Loucy (cell line): ENCODE measurements at regions not wholly inside any gene's neighbourhood (a gene's known extent, or its start where the extent isn't known, plus 50 kb on each side); places are given as distances from the start of the nearest gene placed in this dataset.
A peak's percentile ranks its signal among the peaks of the same experiment; 100 is the strongest.

Experiments used
- H2AFZ ChIP-seq: fragments of 200-600 bp; sonication (generic); 2 replicates; pipeline ENCODE4 v1.6.0; 2016; ENCODE audit warnings: antibody characterized with exemption, mild to moderate bottlenecking, low read length, moderate library complexity
- H3F3A ChIP-seq: fragments of 200-600 bp; 2 replicates; pipeline ENCODE4 v1.6.0; 2016; ENCODE audit warnings: antibody characterized with exemption, low read depth, mild to moderate bottlenecking
- H3K27me3 ChIP-seq: fragments of 200-600 bp; sonication (generic); 2 replicates; pipeline ENCODE4 v1.6.1; 2014; ENCODE audit warnings: low read length, mild to moderate bottlenecking; ENCODE audit not compliant: insufficient read depth, poor library complexity, severe bottlenecking
- H3K36me3 ChIP-seq: fragments of 200-600 bp; sonication (generic); 2 replicates; pipeline ENCODE4 v1.6.1; 2016; ENCODE audit warnings: low read length; ENCODE audit not compliant: insufficient read depth
- H3K4me1 ChIP-seq: fragments of 200-600 bp; sonication (generic); 2 replicates; pipeline ENCODE4 v1.5.1; 2014; ENCODE audit warnings: low read length, mild to moderate bottlenecking; ENCODE audit not compliant: insufficient read depth, poor library complexity, severe bottlenecking
- H3K4me2 ChIP-seq: fragments of 200-600 bp; sonication (generic); 2 replicates; pipeline ENCODE4 v1.6.0; 2014; ENCODE audit warnings: antibody characterized with exemption, low read length, low read depth, mild to moderate bottlenecking; ENCODE audit not compliant: poor library complexity, severe bottlenecking
- H3K4me3 ChIP-seq: fragments of 200-600 bp; sonication (generic); 2 replicates; pipeline ENCODE4 v1.5.1; 2014; ENCODE audit warnings: low read length, mild to moderate bottlenecking, mixed read lengths; ENCODE audit not compliant: poor library complexity, severe bottlenecking
- H3K79me2 ChIP-seq: fragments of 200-600 bp; sonication (generic); 2 replicates; pipeline ENCODE4 v1.6.1; 2014; ENCODE audit warnings: low read length; ENCODE audit not compliant: insufficient read depth
- H3K9ac ChIP-seq: fragments of 200-600 bp; sonication (generic); 2 replicates; pipeline ENCODE4 v1.6.0; 2014; ENCODE audit warnings: mild to moderate bottlenecking, low read depth, low read length, moderate library complexity; ENCODE audit not compliant: poor library complexity, severe bottlenecking
- H3K9me2 ChIP-seq: fragments of 200-600 bp; sonication (generic); replicated peaks from 2 replicates; pipeline ENCODE4 v1.6.1; 2016; ENCODE audit warnings: low read depth, low read length, mixed read lengths
- H3K9me3 ChIP-seq: fragments of 200-600 bp; sonication (generic); 2 replicates; pipeline ENCODE4 v1.6.1; 2014; ENCODE audit warnings: mild to moderate bottlenecking, antibody characterized with exemption, low read length, low read depth; ENCODE audit not compliant: insufficient read depth
- H4K20me1 ChIP-seq: fragments of 200-600 bp; sonication (generic); 2 replicates; pipeline ENCODE4 v1.6.0; 2014; ENCODE audit warnings: antibody characterized with exemption, low read length, mild to moderate bottlenecking; ENCODE audit not compliant: insufficient read depth, poor library complexity, severe bottlenecking
- CTCF ChIP-seq: fragments of 200-600 bp; sonication (generic); conservative IDR thresholded peaks from 2 replicates; pipeline ENCODE4 v1.5.1; 2014; ENCODE audit warnings: mild to moderate bottlenecking, antibody characterized with exemption, low read length
- EZH2phosphoT487 ChIP-seq: fragments of 200-600 bp; IDR thresholded peaks from 2 replicates; pipeline ENCODE4 v1.6.1; 2018; ENCODE audit warnings: antibody characterized with exemption, mild to moderate bottlenecking, moderate library complexity, borderline replicate concordance

DNA sequence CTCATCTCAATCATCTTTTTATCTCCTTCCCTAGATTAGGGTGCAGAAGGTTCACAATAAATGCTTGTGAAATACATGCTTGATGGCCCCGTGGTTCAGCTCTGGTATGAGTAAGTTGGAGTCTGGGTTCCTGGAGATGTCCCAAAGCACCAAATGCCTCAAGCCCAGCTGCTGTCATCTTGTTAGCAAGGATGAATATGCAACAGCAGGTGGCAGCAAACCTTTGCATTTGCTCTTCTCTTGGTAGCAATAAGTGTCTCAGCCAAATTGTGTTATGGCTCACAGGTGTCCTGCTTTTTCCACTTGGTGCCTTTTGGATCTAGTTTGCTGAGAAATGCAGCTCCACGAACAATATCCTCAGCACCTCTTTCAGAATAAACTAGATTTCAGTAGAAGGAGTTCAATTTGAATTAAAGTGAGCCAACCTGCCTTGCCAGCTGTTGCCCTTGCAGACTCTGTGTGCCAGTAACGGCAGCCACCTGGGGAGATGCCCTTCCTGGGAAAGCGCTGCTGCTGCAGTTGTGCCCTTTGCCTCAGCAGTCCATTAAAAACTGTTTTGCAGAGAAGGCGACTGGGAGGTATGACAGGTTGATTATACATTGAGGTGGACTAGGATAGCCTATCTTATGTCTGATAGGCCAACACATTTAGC is 417.3 kb downstream of the SNAPC1 start:
- Histone ChIP-seq H3K4me1 (no peaks in the 10 kb centered on the region), H3K27me3 (peaks cover 4% of the 10 kb centered on the region), H3K36me3 (no peaks in the 10 kb centered on the region), H3K4me3 (no peak overlapping the region), H2AFZ (0 out of 2 replicates have a peak overlapping the region, but pooled peaks have one; percentile 12), H3K4me2 (no peak overlapping the region), H3K9ac (no peak overlapping the region), H3K79me2 (no peaks in the 10 kb centered on the region), H4K20me1 (no peaks in the 10 kb centered on the region), H3F3A (no peaks in the 10 kb centered on the region), H3K9me2 (no peaks in the 10 kb centered on the region), H3K9me3 (no peaks in the 10 kb centered on the region)
- TF ChIP-seq EZH2phosphoT487 (no peak), CTCF (peak; percentile 87)

DNA sequence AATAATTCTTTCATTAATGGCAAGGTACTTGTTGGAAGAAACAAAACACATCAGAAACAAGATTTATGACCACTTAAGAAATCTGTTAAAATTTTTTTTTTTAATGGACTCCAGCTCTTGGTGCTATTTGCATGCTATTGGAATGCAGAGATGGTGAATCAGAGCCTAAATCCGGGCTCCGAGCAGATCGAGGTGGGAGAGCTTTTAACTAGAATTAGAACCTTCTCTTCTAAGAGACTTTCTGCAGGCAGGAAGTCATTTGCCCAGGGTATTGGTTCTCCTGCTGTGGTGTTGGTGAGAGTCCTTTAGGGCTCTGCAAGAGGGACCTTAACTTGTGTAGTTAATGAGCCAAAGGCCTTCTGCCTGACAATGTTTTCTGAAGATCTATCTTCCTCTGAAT is 419.4 kb downstream of the SNAPC1 start:
- Histone ChIP-seq H3K9me2 (no peaks in the 10 kb centered on the region), H3K4me1 (no peaks in the 10 kb centered on the region), H3F3A (no peaks in the 10 kb centered on the region), H3K27me3 (peaks cover 4% of the 10 kb centered on the region), H3K4me2 (no peak overlapping the region), H3K9me3 (no peaks in the 10 kb centered on the region), H3K79me2 (no peaks in the 10 kb centered on the region), H3K4me3 (no peak overlapping the region), H2AFZ (no peak overlapping the region), H4K20me1 (no peaks in the 10 kb centered on the region), H3K9ac (no peak overlapping the region), H3K36me3 (no peaks in the 10 kb centered on the region)
- TF ChIP-seq EZH2phosphoT487 (no peak), CTCF (no peak)

DNA sequence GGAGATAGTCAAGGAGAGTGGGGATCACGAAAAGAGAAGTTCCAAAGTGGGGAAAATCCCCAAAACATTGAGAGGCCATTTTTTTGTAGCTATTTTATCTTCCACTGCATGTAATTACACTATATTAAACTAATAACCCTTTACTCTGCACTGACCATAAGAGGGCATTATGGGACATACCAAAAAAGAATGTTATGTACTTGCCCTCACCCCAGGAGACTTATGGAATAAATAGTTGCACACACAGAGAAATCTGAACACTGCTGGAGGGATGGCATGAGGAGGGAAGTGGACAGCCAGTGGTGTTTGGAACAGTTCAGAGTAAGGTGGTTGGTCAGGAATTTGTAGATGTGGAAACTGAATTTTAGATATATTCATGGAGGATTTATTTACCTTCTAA is 422.9 kb downstream of the SNAPC1 start:
- peaks cover 4% of the 10 kb centered on the region for H3K27me3 ChIP-seq
- no peaks in the 10 kb centered on the region for H3K9me2 ChIP-seq
- no peaks in the 10 kb centered on the region for H4K20me1 ChIP-seq
- H3K9ac ChIP-seq = no peak overlapping the region
- no peaks in the 10 kb centered on the region for H3K4me1 ChIP-seq
- no peak overlapping the region for H3K4me2 ChIP-seq
- no peak overlapping the region for H2AFZ ChIP-seq
- H3F3A ChIP-seq = no peaks in the 10 kb centered on the region
- H3K36me3 ChIP-seq = no peaks in the 10 kb centered on the region
- TF ChIP-seq EZH2phosphoT487 (no peak), CTCF (no peak)
- H3K4me3 ChIP-seq = no peak overlapping the region
- no peaks in the 10 kb centered on the region for H3K79me2 ChIP-seq
- H3K9me3 ChIP-seq = no peaks in the 10 kb centered on the region
